Mucosa of descending colon (tissue), 3 donors: ENCODE measurements at regions not wholly inside any gene's neighbourhood (a gene's known extent, or its start where the extent isn't known, plus 50 kb on each side); places are given as distances from the start of the nearest gene placed in this dataset.

Experiments used
- ATAC-seq: fragments of 200-7000 bp; cut with Tn5 transposase; one replicate; pipeline ENCODE4 v1.9.1; 2020; ENCODE audit warnings: mild to moderate bottlenecking, moderate library complexity
- DNase-seq, 3 donors: peaks; one replicate each; pipeline ENCODE4 v3.0.0-alpha.2; 2020
- H3K36me3 ChIP-seq: fragments of 200-600 bp; one replicate; pipeline ENCODE4 v1.8.0; 2021; ENCODE audit warnings: low read depth, mild to moderate bottlenecking
- H3K4me1 ChIP-seq: fragments of 200-600 bp; one replicate; pipeline ENCODE4 v1.8.0; 2021; ENCODE audit warnings: low read depth, mild to moderate bottlenecking
- H3K4me3 ChIP-seq: fragments of 200-600 bp; one replicate; pipeline ENCODE4 v1.8.0; 2021; ENCODE audit warnings: mild to moderate bottlenecking
- H3K9me3 ChIP-seq: fragments of 200-600 bp; one replicate; pipeline ENCODE4 v1.8.0; 2021; ENCODE audit warnings: mild to moderate bottlenecking
- intact Hi-C, 2 donors: fragments of 100-400 bp; cut with DNase I in 1 of 2; cut with micrococcal nuclease in 1 of 2; formaldehyde crosslinking; loops; one replicate each; pipeline versions ENCODE4 v1.11.0 to v1.11.1; 2022; cut with DNase I, micrococcal nuclease
- TF ChIP-seq, protein P1 (sequence below): fragments of 200-600 bp; IDR thresholded peaks from one replicate; pipeline ENCODE4 v1.8.0; 2022; ENCODE audit warnings: antibody characterized with exemption, mild to moderate bottlenecking
- donor health status: DM: no; HTN: no; CAD: no; lungs with moderate emphysema.
- donor health status: DM: no; HTN: no; CAD: no.
- donor health status: DM: no; HTN: yes; CAD: no.

DNA sequence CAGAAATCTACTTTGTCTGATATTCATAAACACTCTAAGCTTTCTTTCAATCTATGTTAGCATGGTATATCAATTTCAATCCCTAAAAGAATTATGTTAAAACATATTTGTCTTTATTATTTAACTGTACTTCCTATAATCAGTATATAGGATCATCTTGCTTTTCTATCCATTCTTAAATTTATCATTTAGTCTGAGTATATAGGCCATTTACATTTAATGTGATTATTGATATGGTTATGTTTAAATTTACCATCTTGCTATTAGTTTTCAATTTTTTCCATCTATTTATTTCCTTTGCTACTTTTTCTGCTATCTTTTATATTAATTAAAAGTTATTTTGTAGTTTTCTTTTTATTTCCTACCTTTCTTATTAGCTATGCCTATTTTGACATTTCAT, 174.8 kb upstream of the MBNL1 start:
- Histone ChIP-seq H3K9me3 (no peaks in the 10 kb centered on the region), H3K4me3 (no peak overlapping the region), H3K4me1 (no peaks in the 10 kb centered on the region), H3K36me3 (no peaks in the 10 kb centered on the region)
- no peak for DNase-seq
- no peak for ATAC-seq
- intact Hi-C loops: no loop called here
- TF ChIP-seq, protein P1, sequence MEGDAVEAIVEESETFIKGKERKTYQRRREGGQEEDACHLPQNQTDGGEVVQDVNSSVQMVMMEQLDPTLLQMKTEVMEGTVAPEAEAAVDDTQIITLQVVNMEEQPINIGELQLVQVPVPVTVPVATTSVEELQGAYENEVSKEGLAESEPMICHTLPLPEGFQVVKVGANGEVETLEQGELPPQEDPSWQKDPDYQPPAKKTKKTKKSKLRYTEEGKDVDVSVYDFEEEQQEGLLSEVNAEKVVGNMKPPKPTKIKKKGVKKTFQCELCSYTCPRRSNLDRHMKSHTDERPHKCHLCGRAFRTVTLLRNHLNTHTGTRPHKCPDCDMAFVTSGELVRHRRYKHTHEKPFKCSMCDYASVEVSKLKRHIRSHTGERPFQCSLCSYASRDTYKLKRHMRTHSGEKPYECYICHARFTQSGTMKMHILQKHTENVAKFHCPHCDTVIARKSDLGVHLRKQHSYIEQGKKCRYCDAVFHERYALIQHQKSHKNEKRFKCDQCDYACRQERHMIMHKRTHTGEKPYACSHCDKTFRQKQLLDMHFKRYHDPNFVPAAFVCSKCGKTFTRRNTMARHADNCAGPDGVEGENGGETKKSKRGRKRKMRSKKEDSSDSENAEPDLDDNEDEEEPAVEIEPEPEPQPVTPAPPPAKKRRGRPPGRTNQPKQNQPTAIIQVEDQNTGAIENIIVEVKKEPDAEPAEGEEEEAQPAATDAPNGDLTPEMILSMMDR: no peak

DNA sequence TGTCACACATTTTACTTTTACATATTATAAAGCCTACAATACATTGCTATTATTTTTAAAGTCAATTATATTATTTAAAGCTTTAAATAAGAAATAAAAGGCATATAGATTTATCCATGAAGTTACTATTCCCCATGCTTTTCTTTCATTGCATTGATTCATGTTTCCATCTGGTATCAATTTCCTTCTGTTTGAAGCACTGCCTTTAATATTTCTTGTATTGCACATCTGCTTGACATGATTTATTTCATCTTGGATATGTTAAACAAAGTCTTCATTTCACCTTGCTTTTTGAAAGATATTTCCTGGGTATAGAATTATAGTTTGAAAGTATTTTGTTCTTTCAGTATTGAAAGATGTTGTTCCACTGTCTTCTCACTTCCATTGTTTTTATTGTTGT, 174.3 kb upstream of the MBNL1 start:
- DNase-seq: no peak
- intact Hi-C loops: no loop called here
- no peaks in the 10 kb centered on the region for H3K36me3 ChIP-seq

GRCh38 chr3:152095472-152095871, 173.3 kb upstream of the MBNL1 start:
- Histone ChIP-seq H3K4me1 (no peaks in the 10 kb centered on the region), H3K4me3 (no peak overlapping the region), H3K9me3 (no peaks in the 10 kb centered on the region), H3K36me3 (no peaks in the 10 kb centered on the region)
- ATAC-seq: no peak
- TF ChIP-seq, protein P1: no peak
- intact Hi-C loops: no loop called here
- no peak for DNase-seq

More for the DNA sequence above, 174.3 kb upstream of the MBNL1 start:
- no peak for ATAC-seq
- TF ChIP-seq, protein P1: no peak
- H3K4me1 ChIP-seq: no peaks in the 10 kb centered on the region
- H3K9me3 ChIP-seq: no peaks in the 10 kb centered on the region
- no peak overlapping the region for H3K4me3 ChIP-seq

DNA sequence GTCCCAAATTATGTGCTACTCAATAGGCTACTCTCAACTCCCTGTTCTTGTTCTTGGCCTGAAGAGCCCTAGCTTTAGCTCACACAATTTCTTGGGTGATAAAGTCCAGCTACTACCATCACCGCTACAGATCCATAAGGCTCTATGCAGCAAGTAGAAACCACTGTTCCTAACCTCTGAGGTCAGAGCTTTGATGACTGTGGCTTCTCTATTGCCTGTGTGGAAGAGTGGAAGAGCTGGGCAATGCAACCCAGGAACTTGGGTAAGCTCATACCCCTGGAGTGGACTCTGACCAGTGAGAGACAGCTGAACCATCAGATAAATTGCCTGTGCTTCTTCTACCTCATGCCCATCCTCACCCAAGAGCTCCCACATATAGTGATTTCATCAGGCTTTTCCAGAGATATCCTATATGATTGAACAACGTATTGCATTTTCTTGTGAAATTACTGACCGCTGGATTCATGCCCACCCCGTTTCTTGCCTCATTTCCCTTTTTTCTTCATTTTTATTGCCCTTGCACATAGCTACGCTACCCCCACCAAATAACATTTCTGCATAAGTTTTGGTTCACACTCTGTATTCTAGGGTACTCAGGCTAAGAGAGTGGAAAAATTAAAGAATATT, 172.3 kb upstream of the MBNL1 start:
- no peaks in the 10 kb centered on the region for H3K4me1 ChIP-seq
- DNase-seq (no peak), ATAC-seq (no peak)
- TF ChIP-seq, protein P1: no peak
- intact Hi-C loops: no loop called here
- H3K36me3 ChIP-seq: no peaks in the 10 kb centered on the region
- no peak overlapping the region for H3K4me3 ChIP-seq
- no peaks in the 10 kb centered on the region for H3K9me3 ChIP-seq

DNA sequence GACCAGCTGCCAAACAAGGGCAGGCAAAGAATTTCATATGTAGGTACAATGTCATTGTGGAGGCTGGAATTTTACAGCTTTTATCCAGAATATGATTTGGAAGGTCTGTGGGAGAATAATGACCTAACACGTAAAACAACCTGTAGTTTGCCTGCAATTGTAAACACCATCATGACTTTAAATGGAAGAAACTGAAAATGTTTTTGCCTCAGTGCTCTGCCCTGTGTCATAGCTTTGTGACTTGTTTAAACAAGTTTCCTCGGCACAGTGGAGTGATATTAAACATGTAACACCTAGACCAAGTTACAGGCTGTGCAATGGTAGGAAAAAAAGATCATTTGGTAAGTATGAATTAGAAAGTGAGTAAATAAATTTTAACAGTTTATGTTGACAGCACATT, 171.6 kb upstream of the MBNL1 start:
- DNase-seq (no peak), ATAC-seq (no peak)
- Histone ChIP-seq H3K4me1 (no peaks in the 10 kb centered on the region), H3K36me3 (no peaks in the 10 kb centered on the region), H3K4me3 (no peak overlapping the region), H3K9me3 (no peaks in the 10 kb centered on the region)
- intact Hi-C loops: no loop called here
- TF ChIP-seq, protein P1: no peak

DNA sequence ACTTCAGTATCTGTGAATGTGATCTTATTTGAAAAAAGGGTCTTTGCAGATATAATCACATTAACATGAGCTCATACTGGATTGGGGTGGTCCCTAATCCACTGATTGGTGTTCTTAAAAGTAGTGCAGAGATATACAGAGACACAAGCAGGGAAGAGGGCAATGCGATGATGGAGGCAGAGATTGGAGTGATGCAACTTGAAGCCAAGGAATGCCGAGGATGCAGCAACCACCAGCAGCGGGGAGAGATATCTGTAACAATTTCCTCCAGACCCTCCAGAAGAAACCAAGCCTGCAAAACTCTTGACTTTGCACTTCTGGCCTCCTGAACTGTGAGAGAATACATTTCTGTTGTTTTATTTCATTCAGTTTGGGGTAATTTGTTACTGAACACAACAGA, 171.0 kb upstream of the MBNL1 start:
- intact Hi-C loops: no loop called here
- Histone ChIP-seq H3K4me3 (no peak overlapping the region), H3K9me3 (no peaks in the 10 kb centered on the region), H3K36me3 (no peaks in the 10 kb centered on the region), H3K4me1 (no peaks in the 10 kb centered on the region)
- TF ChIP-seq, protein P1: no peak
- no peak for DNase-seq
- no peak for ATAC-seq
